ENCODE measurements at regions not wholly inside any gene's neighbourhood (a gene's known extent, or its start where the extent isn't known, plus 50 kb on each side); places are given as distances from the start of the nearest gene placed in this dataset.
A peak's percentile ranks its signal among the peaks of the same experiment; 100 is the strongest.

DNA sequence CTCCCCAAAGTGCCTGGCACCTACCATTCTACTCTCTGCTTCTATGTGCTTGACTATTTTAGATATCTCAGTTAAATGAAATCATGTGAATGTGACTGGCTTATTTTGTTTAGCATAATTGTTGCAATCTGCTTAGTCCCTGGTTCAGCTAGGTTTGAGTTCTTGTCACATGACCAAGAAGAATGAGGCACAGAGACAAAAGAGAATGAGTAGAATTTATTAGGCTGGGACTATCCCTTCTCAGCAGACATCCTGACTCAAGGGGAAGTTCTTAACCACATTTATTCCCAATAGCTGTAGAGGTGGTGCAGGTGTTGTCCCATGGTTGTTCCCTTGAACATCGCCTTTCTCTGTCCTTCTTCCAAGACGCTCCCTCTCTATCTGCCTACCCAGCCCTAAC is 1485.7 kb downstream of the KCNT2 start:
- no peak for DNase-seq

DNA sequence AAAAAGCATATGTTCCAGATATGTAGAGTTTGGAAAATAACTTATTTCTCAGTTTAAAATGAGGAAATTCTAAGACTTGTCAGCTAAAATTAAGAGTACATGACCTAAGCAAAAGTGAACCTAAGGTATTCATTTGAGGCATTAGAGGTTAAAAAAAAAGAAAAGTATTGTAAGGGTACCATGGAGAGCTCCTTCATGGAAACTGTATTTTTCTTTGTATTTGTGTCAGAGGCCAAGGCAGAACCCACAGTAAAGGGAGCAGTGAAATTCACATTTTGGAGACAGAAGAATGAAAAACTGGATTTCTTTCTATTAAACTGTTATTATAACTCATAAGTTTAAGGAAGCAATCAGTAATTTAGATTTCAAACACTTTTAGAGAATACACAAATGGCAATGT is 1494.8 kb downstream of the KCNT2 start:
- no peak for DNase-seq

- no peak for DNase-seq
Measured at GRCh38 chr1:195105773-195106172, 1502.5 kb downstream of the KCNT2 start.

DNA sequence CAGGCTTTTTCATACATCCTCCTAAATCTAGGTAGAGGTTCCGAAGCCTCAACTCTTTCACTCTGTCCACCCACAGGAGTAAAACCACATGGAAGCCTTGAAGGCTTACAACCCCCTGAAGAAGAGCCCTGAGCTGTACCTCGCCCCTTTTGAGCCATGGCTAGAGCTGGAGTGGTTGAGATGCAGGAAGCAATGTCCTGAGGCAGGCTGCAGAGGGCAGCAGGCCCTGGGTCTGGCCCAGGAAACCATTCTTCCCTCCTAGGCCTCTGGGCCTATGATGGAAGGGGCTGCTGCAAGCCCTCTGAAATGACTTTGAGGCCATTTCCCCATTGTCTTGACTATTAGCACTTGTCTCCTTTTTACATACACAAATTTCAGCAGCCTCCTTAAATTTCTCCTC is 1503.0 kb downstream of the KCNT2 start:
- no peak for DNase-seq

- no peak for DNase-seq
Measured at GRCh38 chr1:195097316-195097715, 1510.9 kb downstream of the KCNT2 start.

DNA sequence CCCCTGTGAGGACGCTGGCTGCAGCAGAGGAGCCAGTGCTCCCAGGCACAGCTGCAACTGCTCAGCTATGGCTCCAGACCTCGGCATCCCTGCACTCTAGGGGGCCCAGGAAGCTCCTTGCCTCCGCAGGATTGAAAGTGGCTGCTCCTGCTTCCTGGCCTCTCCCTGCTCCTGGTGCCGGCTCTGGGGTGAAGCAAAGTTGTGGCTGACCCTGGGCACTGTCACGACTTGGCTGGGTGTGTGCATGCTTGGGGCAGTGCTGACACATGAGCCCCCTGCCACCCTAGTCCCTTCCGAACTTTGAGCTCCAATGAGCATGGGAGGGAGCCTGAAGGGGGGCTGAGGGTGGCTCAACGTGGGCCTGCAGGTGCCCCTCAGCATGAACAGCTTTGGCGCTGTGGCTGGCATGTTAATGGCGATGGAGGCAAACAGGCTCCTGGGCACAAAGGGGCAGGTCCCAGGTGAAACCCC is 1512.2 kb downstream of the KCNT2 start:
- peak in 1 of 58 donors; percentile 1 for DNase-seq

DNA sequence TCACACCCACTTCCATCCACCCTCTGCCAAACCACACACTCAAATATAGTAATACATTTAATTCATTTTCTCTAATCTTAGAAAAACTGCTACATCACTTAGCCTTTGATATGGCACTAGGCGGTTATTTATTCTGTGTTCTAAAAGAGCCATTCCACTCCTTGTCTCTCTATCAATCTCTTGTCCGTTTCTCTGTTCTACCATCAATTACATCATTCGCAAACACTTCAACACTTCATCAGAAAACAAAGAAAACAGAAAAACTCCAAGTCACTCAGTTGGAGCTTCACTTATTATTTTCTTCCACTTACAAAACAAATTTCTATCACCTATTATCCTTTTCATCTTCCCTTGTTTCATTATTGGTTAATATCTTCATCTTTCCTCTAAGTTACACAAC is 1523.0 kb downstream of the KCNT2 start:
- no peak for DNase-seq

DNA sequence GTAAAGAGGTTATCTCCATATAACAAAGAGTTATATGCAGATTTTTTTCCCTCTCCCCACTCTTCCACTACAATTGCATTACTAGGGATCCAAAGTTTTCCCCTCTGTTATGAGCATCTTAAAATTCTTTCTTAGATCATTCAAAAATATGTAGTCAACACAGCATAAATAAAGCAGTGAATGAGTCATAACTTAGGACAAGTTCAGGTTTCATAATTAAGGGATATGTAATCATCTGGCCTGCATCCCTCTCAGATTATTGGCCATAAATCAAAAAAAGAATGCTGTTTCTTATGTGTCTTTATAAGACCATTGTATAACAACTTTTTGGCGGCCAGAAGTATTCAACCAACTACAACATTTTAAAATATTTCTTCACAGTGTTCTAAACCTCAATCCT is 1526.1 kb downstream of the KCNT2 start:
- DNase-seq, result no peak

GRCh38 chr1:195076682-195077081 is 1531.6 kb downstream of the KCNT2 start:
- DNase-seq, result no peak

GRCh38 chr1:195075973-195076372 is 1532.3 kb downstream of the KCNT2 start:
- DNase-seq, result no peak

DNA sequence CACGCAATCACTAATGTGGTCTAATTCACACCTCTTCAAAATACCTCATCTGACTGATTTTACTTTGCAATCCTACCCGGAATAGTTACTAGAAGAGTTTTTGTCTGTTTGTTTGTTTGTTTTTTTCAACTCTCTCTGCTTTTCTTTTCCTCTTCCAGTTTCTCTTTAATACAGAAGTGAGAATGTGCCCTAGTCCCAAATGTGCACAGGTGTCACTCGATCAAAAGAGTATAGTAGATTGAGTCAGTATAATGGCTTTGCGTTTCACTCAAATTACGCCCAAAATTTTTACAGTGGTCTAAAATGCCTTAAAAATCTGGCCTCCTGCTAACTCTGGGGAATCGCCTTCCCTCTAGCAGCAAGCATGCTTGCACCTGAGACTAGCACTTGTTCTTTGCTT is 1536.8 kb downstream of the KCNT2 start:
- no peak for DNase-seq

DNA sequence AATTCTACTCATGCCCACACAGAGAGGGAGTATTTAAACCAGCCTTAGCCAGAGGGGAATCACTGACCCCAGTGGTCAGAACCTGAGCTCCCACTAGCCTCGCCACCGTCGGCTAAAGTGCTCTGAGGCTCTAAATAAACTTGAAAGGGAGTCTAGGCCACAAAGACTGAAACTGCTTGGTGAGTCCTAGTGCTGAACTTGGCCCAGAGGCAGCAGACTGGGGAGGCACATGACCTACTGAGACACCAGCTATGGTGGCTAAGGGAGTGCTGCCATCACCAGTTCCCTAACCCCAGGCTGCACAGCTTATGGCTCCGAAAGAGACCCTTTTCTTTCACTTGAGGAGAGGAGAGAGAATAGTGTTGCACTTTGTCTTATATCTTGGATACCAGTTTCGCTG is 1542.8 kb downstream of the KCNT2 start:
- DNase-seq, result no peak

DNA sequence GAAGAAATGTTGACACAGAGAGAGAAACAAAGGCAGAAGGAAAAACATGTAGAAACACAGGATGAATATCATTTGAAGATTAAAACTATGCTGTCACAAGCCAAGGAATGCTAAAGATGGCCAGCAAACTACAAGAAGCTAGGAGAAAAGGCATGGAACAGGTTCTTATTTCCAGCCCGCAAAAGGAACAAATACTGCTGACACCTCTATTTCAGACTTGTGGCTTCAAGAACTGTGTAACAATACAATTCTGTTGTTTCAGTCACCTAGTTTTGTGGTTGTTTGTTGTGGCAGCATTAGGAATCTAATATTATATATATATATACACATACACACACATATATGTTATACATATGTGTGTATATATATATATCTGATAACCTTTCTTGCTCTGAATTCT is 1543.9 kb downstream of the KCNT2 start:
- no peak for DNase-seq

GRCh38 chr1:195054217-195054687 is 1554.0 kb downstream of the KCNT2 start:
- no peak for DNase-seq

- no peak for DNase-seq
Measured at GRCh38 chr1:195053478-195053877, 1554.8 kb downstream of the KCNT2 start.

DNA sequence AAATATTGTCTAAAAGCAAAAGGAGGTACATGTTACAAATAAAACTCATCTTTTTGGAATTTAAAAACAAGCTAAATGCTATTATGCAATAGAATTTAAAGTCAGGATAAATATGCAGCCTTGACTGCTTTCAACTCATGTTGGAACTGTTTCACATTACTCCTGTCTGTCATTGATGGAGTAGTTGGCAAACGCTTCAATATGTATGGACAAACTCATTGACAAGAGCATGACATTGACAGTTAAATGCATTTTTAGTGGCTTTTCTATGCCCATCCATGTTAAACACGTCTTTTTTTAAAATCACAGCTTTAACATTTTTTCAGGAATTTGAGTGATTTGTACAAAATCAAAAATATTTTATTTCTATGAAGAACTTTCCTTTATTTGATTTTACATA is 1560.5 kb downstream of the KCNT2 start:
- no peak for DNase-seq

- DNase-seq, result no peak
Measured at GRCh38 chr1:195045072-195045471, 1563.2 kb downstream of the KCNT2 start.

GRCh38 chr1:195030793-195031192 is 1577.4 kb downstream of the KCNT2 start:
- no peak for DNase-seq

DNA sequence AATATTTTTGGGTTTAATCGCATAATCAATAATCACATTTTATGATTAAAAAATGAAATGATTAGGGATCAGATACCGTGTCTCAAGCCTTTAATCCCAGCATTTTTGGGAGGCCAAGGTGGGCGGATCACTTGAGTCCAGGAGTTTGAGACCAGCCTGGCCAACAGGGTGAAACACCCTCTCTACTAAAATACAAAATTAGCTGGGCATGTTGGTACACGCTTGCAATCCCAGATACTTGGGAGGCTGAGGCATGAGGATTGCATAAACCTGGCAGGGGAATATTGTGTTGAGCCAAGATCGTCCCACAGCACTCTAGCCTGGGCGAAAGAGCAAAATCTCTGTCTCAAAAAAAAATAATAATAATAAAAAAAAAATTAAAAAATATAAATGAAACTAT is 1581.4 kb downstream of the KCNT2 start:
- no peak for DNase-seq

GRCh38 chr1:195019385-195019784 is 1588.9 kb downstream of the KCNT2 start:
- no peak for DNase-seq

GRCh38 chr1:195012995-195013394 is 1595.2 kb downstream of the KCNT2 start:
- no peak for DNase-seq

- no peak for DNase-seq
Measured at GRCh38 chr1:195005338-195005737, 1602.9 kb downstream of the KCNT2 start.

- DNase-seq, result no peak
Measured at GRCh38 chr1:194990483-194990882, 1617.8 kb downstream of the KCNT2 start.

- DNase-seq, result no peak
Measured at GRCh38 chr1:194975913-194976312, 1632.3 kb downstream of the KCNT2 start.
